ENCODE measurements at regions not wholly inside any gene's neighbourhood (a gene's known extent, or its start where the extent isn't known, plus 50 kb on each side); places are given as distances from the start of the nearest gene placed in this dataset.
"Not testable (repeated sequence)": the region's sequence is repeated elsewhere in the genome, so short reads cannot be mapped to it uniquely, and the experiment has no call there.

- H3K4me1 ChIP-seq (ENCODE audit: control insufficient read depth in 2 of 2, insufficient read depth in 2 of 2, low read length in 2 of 2); H3K27me3 Mint-ChIP-seq; ATAC-seq (ENCODE audit: low read depth); H3K27ac ChIP-seq (ENCODE audit: low read length in 2 of 2); H3K9ac ChIP-seq (ENCODE audit: low read length); H3K79me2 ChIP-seq (ENCODE audit: control insufficient read depth, insufficient read depth, low read length); H3K36me3 ChIP-seq (replicated peaks in 1 of 2; ENCODE audit: control extremely low read depth in 1 of 2, control insufficient read depth in 1 of 2, extremely low read depth in 1 of 2, insufficient read depth in 2 of 2, low read length in 1 of 2); H3K9me3 ChIP-seq (ENCODE audit: control extremely low read depth in 1 of 3, control insufficient read depth in 2 of 3, insufficient read depth in 1 of 3, low read length in 2 of 3); H3K9me3 Mint-ChIP-seq (ENCODE audit: insufficient read depth); H3K27ac Mint-ChIP-seq; H2AFZ ChIP-seq (ENCODE audit: insufficient read depth, low read depth, low read length, poor library complexity, severe bottlenecking); POLR2A ChIA-PET; intact Hi-C loops (cut with micrococcal nuclease); H3K4me3 Mint-ChIP-seq; DNase-seq; H4K20me1 ChIP-seq (ENCODE audit: control insufficient read depth, insufficient read depth, low read length, poor library complexity, severe bottlenecking); H3K4me1 Mint-ChIP-seq; H3K4me2 ChIP-seq (replicated peaks; ENCODE audit: low read depth, low read length, poor library complexity, severe bottlenecking); H3K27me3 ChIP-seq (replicated peaks in 1 of 4; ENCODE audit: control extremely low read depth in 1 of 4, control insufficient read depth in 3 of 4, insufficient read depth in 4 of 4, low read length in 3 of 4); H3K4me3 ChIP-seq (ENCODE audit: control extremely low read depth in 1 of 5, extremely low read depth in 1 of 5, insufficient read depth in 1 of 5, low read depth in 2 of 5, low read length in 4 of 5); CTCF ChIA-PET: not testable (repeated sequence)
- no CpG with 5 or more reads among the region's 1 CpG for WGBS (ENCODE audit: insufficient coverage)
These were observed 247.6 kb downstream of the FZD1 start for GRCh38 chr7:91511861-91512260.

- no CpG with 5 or more reads among the region's 3 CpGs for WGBS (ENCODE audit: insufficient coverage)
- ChIA-PET CTCF (no interaction called here), POLR2A (no interaction called here)
- DNase-seq (no peak), ATAC-seq (ENCODE audit: low read depth) (no peak)
- Histone ChIP-seq H3K9me3 (ENCODE audit: control extremely low read depth in 1 of 3, control insufficient read depth in 2 of 3, insufficient read depth in 1 of 3, low read length in 2 of 3) (no peaks in the 10 kb centered on the region), H3K4me1 (ENCODE audit: control insufficient read depth in 2 of 2, insufficient read depth in 2 of 2, low read length in 2 of 2) (no peaks in the 10 kb centered on the region), H3K9ac (ENCODE audit: low read length) (no peak overlapping the region), H3K79me2 (ENCODE audit: control insufficient read depth, insufficient read depth, low read length) (no peaks in the 10 kb centered on the region), H3K36me3 (replicated peaks in 1 of 2; ENCODE audit: control extremely low read depth in 1 of 2, control insufficient read depth in 1 of 2, extremely low read depth in 1 of 2, insufficient read depth in 2 of 2, low read length in 1 of 2) (no peaks in the 10 kb centered on the region), H2AFZ (ENCODE audit: insufficient read depth, low read depth, low read length, poor library complexity, severe bottlenecking) (no peak overlapping the region), H3K27me3 (replicated peaks in 1 of 4; ENCODE audit: control extremely low read depth in 1 of 4, control insufficient read depth in 3 of 4, insufficient read depth in 4 of 4, low read length in 3 of 4) (no peaks in the 10 kb centered on the region), H4K20me1 (ENCODE audit: control insufficient read depth, insufficient read depth, low read length, poor library complexity, severe bottlenecking) (no peaks in the 10 kb centered on the region), H3K27ac (ENCODE audit: low read length in 2 of 2) (no peak overlapping the region), H3K4me2 (replicated peaks; ENCODE audit: low read depth, low read length, poor library complexity, severe bottlenecking) (no peak overlapping the region), H3K4me3 (ENCODE audit: control extremely low read depth in 1 of 5, extremely low read depth in 1 of 5, insufficient read depth in 1 of 5, low read depth in 2 of 5, low read length in 4 of 5) (no peak overlapping the region)
- H3K27me3 Mint-ChIP-seq, result no peaks in the 10 kb centered on the region
- intact Hi-C loops (cut with micrococcal nuclease), result no loop called here
- H3K4me3 Mint-ChIP-seq, result no peak overlapping the region
- TF ChIP-seq CTCF (IDR thresholded peaks at IDR 0.05) (no peak), EZH2 (IDR thresholded peaks at IDR 0.05; ENCODE audit: borderline replicate concordance, insufficient read depth, low read depth, low read length, poor library complexity, severe bottlenecking) (no peak)
- no peak overlapping the region for H3K27ac Mint-ChIP-seq
- no peaks in the 10 kb centered on the region for H3K9me3 Mint-ChIP-seq (ENCODE audit: insufficient read depth)
- no peaks in the 10 kb centered on the region for H3K4me1 Mint-ChIP-seq
These were observed 248.7 kb downstream of the FZD1 start for GRCh38 chr7:91512958-91513357.
